HepG2 (cell line): ENCODE measurements at regions not wholly inside any gene's neighbourhood (a gene's known extent, or its start where the extent isn't known, plus 50 kb on each side); places are given as distances from the start of the nearest gene placed in this dataset.

Source experiments
- ZBTB34 ChIP-seq: sonication (generic); formaldehyde crosslinking; IDR thresholded peaks from 2 replicates; pipeline ENCODE4 v1.8.0; 2022; ENCODE audit warnings: mild to moderate bottlenecking, missing genetic modification reagents
- ZBTB39 ChIP-seq: sonication (generic); formaldehyde crosslinking; IDR thresholded peaks from 2 replicates; pipeline ENCODE4 v1.5.0; 2020; ENCODE audit warnings: missing genetic modification reagents
- ZNF616 ChIP-seq: sonication (generic); formaldehyde crosslinking; IDR thresholded peaks from 2 replicates; pipeline ENCODE4 v1.5.0; 2020; ENCODE audit warnings: low read depth, mild to moderate bottlenecking, missing genetic modification reagents
- ZNF770 ChIP-seq: sonication (generic); formaldehyde crosslinking; IDR thresholded peaks from 2 replicates; pipeline ENCODE4 v1.5.0; 2020; ENCODE audit warnings: mild to moderate bottlenecking, missing genetic modification reagents
- TF ChIP-seq, protein P1 (sequence below): sonication (generic); formaldehyde crosslinking; IDR thresholded peaks from 2 replicates; pipeline ENCODE4 v1.4.0; 2020; ENCODE audit warnings: missing genetic modification reagents
- TF ChIP-seq, protein P2 (sequence below): sonication (generic); formaldehyde crosslinking; IDR thresholded peaks from 2 replicates; pipeline ENCODE4 v1.5.1; 2020; ENCODE audit warnings: missing genetic modification reagents, mild to moderate bottlenecking, borderline replicate concordance
- TF ChIP-seq, protein P3 (sequence below): sonication (generic); formaldehyde crosslinking; IDR thresholded peaks from 2 replicates; pipeline ENCODE4 v1.8.1; 2023; ENCODE audit warnings: missing genetic modification reagents, mild to moderate bottlenecking, borderline replicate concordance
- TF ChIP-seq, protein P4 (sequence below): sonication (generic); formaldehyde crosslinking; IDR thresholded peaks from 2 replicates; pipeline ENCODE4 v1.4.0; 2020; ENCODE audit warnings: missing genetic modification reagents

DNA sequence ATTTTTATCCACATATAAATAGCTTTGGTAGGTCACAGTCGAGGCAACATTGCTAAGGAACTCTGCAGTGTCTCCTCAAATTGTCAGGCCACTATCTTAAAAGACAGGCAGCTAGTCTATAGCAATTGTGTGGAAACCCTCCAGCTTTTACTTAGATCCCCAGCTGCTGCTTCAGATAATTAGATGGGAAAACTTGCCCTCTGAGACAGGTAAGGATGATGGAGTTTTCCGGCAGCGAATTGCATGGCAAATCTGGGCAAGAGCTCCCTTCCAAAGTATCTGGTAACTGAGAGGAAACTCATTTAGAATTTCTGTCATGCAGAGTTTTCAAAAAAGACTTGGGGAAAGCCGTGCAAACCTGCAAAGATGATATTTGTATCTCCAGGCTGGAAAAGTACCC, 886.2 kb downstream of the UQCRFS1 start (continued):
- TF ChIP-seq ZBTB34 (CRISPR knock-in tag), result no peak
- no peak for TF ChIP-seq ZBTB39 (CRISPR knock-in tag)
- TF ChIP-seq, protein P1, sequence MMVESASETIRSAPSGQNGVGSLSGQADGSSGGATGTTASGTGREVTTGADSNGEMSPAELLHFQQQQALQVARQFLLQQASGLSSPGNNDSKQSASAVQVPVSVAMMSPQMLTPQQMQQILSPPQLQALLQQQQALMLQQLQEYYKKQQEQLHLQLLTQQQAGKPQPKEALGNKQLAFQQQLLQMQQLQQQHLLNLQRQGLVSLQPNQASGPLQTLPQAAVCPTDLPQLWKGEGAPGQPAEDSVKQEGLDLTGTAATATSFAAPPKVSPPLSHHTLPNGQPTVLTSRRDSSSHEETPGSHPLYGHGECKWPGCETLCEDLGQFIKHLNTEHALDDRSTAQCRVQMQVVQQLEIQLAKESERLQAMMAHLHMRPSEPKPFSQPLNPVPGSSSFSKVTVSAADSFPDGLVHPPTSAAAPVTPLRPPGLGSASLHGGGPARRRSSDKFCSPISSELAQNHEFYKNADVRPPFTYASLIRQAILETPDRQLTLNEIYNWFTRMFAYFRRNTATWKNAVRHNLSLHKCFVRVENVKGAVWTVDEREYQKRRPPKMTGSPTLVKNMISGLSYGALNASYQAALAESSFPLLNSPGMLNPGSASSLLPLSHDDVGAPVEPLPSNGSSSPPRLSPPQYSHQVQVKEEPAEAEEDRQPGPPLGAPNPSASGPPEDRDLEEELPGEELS (CRISPR knock-in tag), result no peak
- TF ChIP-seq, protein P2, sequence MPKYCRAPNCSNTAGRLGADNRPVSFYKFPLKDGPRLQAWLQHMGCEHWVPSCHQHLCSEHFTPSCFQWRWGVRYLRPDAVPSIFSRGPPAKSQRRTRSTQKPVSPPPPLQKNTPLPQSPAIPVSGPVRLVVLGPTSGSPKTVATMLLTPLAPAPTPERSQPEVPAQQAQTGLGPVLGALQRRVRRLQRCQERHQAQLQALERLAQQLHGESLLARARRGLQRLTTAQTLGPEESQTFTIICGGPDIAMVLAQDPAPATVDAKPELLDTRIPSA (CRISPR knock-in tag), result no peak
- TF ChIP-seq ZNF770 (CRISPR knock-in tag), result no peak
- no peak for TF ChIP-seq ZNF616 (CRISPR knock-in tag)
- TF ChIP-seq, protein P3, sequence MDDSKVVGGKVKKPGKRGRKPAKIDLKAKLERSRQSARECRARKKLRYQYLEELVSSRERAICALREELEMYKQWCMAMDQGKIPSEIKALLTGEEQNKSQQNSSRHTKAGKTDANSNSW, result no peak
- TF ChIP-seq, protein P4, sequence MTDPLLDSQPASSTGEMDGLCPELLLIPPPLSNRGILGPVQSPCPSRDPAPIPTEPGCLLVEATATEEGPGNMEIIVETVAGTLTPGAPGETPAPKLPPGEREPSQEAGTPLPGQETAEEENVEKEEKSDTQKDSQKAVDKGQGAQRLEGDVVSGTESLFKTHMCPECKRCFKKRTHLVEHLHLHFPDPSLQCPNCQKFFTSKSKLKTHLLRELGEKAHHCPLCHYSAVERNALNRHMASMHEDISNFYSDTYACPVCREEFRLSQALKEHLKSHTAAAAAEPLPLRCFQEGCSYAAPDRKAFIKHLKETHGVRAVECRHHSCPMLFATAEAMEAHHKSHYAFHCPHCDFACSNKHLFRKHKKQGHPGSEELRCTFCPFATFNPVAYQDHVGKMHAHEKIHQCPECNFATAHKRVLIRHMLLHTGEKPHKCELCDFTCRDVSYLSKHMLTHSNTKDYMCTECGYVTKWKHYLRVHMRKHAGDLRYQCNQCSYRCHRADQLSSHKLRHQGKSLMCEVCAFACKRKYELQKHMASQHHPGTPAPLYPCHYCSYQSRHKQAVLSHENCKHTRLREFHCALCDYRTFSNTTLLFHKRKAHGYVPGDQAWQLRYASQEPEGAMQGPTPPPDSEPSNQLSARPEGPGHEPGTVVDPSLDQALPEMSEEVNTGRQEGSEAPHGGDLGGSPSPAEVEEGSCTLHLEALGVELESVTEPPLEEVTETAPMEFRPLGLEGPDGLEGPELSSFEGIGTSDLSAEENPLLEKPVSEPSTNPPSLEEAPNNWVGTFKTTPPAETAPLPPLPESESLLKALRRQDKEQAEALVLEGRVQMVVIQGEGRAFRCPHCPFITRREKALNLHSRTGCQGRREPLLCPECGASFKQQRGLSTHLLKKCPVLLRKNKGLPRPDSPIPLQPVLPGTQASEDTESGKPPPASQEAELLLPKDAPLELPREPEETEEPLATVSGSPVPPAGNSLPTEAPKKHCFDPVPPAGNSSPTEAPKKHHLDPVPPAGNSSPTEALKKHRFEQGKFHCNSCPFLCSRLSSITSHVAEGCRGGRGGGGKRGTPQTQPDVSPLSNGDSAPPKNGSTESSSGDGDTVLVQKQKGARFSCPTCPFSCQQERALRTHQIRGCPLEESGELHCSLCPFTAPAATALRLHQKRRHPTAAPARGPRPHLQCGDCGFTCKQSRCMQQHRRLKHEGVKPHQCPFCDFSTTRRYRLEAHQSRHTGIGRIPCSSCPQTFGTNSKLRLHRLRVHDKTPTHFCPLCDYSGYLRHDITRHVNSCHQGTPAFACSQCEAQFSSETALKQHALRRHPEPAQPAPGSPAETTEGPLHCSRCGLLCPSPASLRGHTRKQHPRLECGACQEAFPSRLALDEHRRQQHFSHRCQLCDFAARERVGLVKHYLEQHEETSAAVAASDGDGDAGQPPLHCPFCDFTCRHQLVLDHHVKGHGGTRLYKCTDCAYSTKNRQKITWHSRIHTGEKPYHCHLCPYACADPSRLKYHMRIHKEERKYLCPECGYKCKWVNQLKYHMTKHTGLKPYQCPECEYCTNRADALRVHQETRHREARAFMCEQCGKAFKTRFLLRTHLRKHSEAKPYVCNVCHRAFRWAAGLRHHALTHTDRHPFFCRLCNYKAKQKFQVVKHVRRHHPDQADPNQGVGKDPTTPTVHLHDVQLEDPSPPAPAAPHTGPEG, result no peak
